Calu3 (cell line): ENCODE measurements at regions not wholly inside any gene's neighbourhood (a gene's known extent, or its start where the extent isn't known, plus 50 kb on each side); places are given as distances from the start of the nearest gene placed in this dataset.

Source experiments
- BruUV-seq: library from RNA; stranded (reverse); fragments of 400-500 nt; replicated peaks from 2 replicates; lab custom pipeline; 2021; lab: Mats Ljungman, UMichigan
- CTCF ChIA-PET: fragments of 300-600 bp; sonication (Branson Sonifier 250); formaldehyde crosslinking; loops from one replicate; lab custom pipeline; 2022; ENCODE audit warnings: antibody characterized with exemption; lab: Charles Lee
- DNase-seq: peaks from one replicate; pipeline ENCODE4 v3.0.0; 2022
- H3K27ac Mint-ChIP-seq: one replicate; pipeline ENCODE4 v1.8.0; 2022; ENCODE audit warnings: mixed read lengths; ENCODE audit not compliant: unreplicated experiment
- H3K27me3 Mint-ChIP-seq: one replicate; pipeline ENCODE4 v1.8.0; 2022; ENCODE audit warnings: mixed read lengths; ENCODE audit not compliant: unreplicated experiment
- H3K36me3 Mint-ChIP-seq: one replicate; pipeline ENCODE4 v1.8.0; 2022; ENCODE audit warnings: mild to moderate bottlenecking, moderate library complexity, mixed read lengths; ENCODE audit not compliant: insufficient read depth, unreplicated experiment
- H3K4me1 Mint-ChIP-seq: one replicate; pipeline ENCODE4 v1.8.0; 2022; ENCODE audit warnings: mild to moderate bottlenecking, low read depth, mixed read lengths; ENCODE audit not compliant: unreplicated experiment
- H3K4me3 Mint-ChIP-seq: one replicate; pipeline ENCODE4 v1.8.0; 2022; ENCODE audit warnings: mild to moderate bottlenecking, low read depth, moderate library complexity, mixed read lengths; ENCODE audit not compliant: unreplicated experiment
- H3K9me3 Mint-ChIP-seq: one replicate; pipeline ENCODE4 v1.8.0; 2022; ENCODE audit warnings: low read depth, mixed read lengths; ENCODE audit not compliant: unreplicated experiment
- CTCF ChIP-seq: fragments of 200-600 bp; IDR thresholded peaks from one replicate; pipeline ENCODE4 v1.8.0; 2022; ENCODE audit warnings: antibody characterized with exemption; ENCODE audit not compliant: unreplicated experiment
- intact Hi-C: fragments of 100-400 bp; cut with micrococcal nuclease; formaldehyde crosslinking; loops from one replicate; pipeline ENCODE4 v1.10.0; 2022; ENCODE audit not compliant: unreplicated experiment

GRCh38 chr15:38746211-38746610 lies 181.6 kb upstream of the RASGRP1 start:
- Mint-ChIP-seq H3K27me3 (peaks cover 18% of the 10 kb centered on the region), H3K9me3 (no peaks in the 10 kb centered on the region), H3K4me1 (no peaks in the 10 kb centered on the region), H3K36me3 (no peaks in the 10 kb centered on the region), H3K4me3 (no peak overlapping the region), H3K27ac (no peak overlapping the region)
- DNase-seq: no peak
- BruUV-seq: no TSS peak
- intact Hi-C loops: no loop called here
- no peak for TF ChIP-seq CTCF
- CTCF ChIA-PET: no interaction called here

- H3K27ac Mint-ChIP-seq: no peak overlapping the region
Observed at GRCh38 chr15:38748710-38749109, 184.1 kb upstream of the RASGRP1 start.

GRCh38 chr15:38750786-38751185 lies 186.2 kb upstream of the RASGRP1 start:
- H3K4me3 Mint-ChIP-seq: no peak overlapping the region
- no peak for TF ChIP-seq CTCF
- CTCF ChIA-PET: no interaction called here
- H3K27ac Mint-ChIP-seq: no peak overlapping the region
- no peak for DNase-seq
- H3K9me3 Mint-ChIP-seq: no peaks in the 10 kb centered on the region
- no peaks in the 10 kb centered on the region for H3K36me3 Mint-ChIP-seq
- H3K4me1 Mint-ChIP-seq: no peaks in the 10 kb centered on the region
- H3K27me3 Mint-ChIP-seq: peaks cover 18% of the 10 kb centered on the region
- no TSS peak for BruUV-seq
- intact Hi-C loops: no loop called here

More at GRCh38 chr15:38748710-38749109, 184.1 kb upstream of the RASGRP1 start:
- intact Hi-C loops: no loop called here
- Mint-ChIP-seq H3K27me3 (peaks cover 18% of the 10 kb centered on the region), H3K4me1 (no peaks in the 10 kb centered on the region), H3K36me3 (no peaks in the 10 kb centered on the region), H3K9me3 (no peaks in the 10 kb centered on the region), H3K4me3 (no peak overlapping the region)
- CTCF ChIA-PET: no interaction called here
- DNase-seq: no peak
- BruUV-seq: no TSS peak
- TF ChIP-seq CTCF: no peak

- no peaks in the 10 kb centered on the region for H3K27me3 Mint-ChIP-seq
- no peak overlapping the region for H3K4me3 Mint-ChIP-seq
- BruUV-seq: no TSS peak
- H3K36me3 Mint-ChIP-seq: no peaks in the 10 kb centered on the region
- TF ChIP-seq CTCF: no peak
- no peak for DNase-seq
- H3K27ac Mint-ChIP-seq: no peak overlapping the region
- CTCF ChIA-PET: no interaction called here
- intact Hi-C loops: no loop called here
- no peaks in the 10 kb centered on the region for H3K9me3 Mint-ChIP-seq
- H3K4me1 Mint-ChIP-seq: peaks cover 12% of the 10 kb centered on the region
Observed at GRCh38 chr15:38755718-38756117, 191.1 kb upstream of the RASGRP1 start.
